ENCODE measurements at regions not wholly inside any gene's neighbourhood (a gene's known extent, or its start where the extent isn't known, plus 50 kb on each side); places are given as distances from the start of the nearest gene placed in this dataset.

GRCh38 chr1:64356636-64357256 lies 113.2 kb upstream of the CACHD1 start:
- TF ChIP-seq YY1 (IDR thresholded peaks at IDR 0.05; ENCODE audit: insufficient read depth, insufficient read length) (no peak), ZNF274 (IDR thresholded peaks at IDR 0.05; ENCODE audit: low read depth, low read length) (no peak)
